ENCODE measurements at regions not wholly inside any gene's neighbourhood (a gene's known extent, or its start where the extent isn't known, plus 50 kb on each side); places are given as distances from the start of the nearest gene placed in this dataset.
"Not testable (repeated sequence)": the region's sequence is repeated elsewhere in the genome, so short reads cannot be mapped to it uniquely, and the experiment has no call there.

DNA sequence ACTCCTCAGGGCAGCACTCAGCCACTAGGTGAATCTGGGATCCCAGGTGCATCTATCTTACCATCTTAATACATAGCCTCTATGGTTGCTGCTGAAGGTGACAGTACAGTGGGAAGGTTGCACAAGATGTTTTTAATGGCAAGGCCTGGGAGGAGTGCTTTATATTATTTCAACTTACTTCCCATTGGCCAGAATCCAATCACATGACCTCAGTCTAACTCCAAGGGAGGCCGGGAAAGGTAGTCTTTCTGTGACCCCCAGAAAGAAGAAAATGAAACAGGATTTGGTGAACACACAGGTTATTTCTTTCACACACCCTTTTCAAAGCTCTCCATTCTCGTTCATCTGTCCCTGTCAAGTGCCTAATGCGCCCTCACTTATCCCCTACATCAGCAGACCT, 189.1 kb upstream of the ATP6AP2 start:
- H3K9ac ChIP-seq (ENCODE audit: low read depth in 2 of 2, low read length in 2 of 2): no peak overlapping the region
- DNase-seq: no peak
- TF ChIP-seq, protein P1, sequence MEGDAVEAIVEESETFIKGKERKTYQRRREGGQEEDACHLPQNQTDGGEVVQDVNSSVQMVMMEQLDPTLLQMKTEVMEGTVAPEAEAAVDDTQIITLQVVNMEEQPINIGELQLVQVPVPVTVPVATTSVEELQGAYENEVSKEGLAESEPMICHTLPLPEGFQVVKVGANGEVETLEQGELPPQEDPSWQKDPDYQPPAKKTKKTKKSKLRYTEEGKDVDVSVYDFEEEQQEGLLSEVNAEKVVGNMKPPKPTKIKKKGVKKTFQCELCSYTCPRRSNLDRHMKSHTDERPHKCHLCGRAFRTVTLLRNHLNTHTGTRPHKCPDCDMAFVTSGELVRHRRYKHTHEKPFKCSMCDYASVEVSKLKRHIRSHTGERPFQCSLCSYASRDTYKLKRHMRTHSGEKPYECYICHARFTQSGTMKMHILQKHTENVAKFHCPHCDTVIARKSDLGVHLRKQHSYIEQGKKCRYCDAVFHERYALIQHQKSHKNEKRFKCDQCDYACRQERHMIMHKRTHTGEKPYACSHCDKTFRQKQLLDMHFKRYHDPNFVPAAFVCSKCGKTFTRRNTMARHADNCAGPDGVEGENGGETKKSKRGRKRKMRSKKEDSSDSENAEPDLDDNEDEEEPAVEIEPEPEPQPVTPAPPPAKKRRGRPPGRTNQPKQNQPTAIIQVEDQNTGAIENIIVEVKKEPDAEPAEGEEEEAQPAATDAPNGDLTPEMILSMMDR (IDR thresholded peaks at IDR 0.05): no peak
- intact Hi-C loops (cut with DNase I): no loop called here
- no peaks in the 10 kb centered on the region for H3K27me3 ChIP-seq
- H3K9me3 ChIP-seq: no peaks in the 10 kb centered on the region
- no peaks in the 10 kb centered on the region for H3K36me3 ChIP-seq
- H3K27ac ChIP-seq: no peak overlapping the region
- H3K4me3 ChIP-seq: no peak overlapping the region
- H3K4me1 ChIP-seq: no peaks in the 10 kb centered on the region

DNA sequence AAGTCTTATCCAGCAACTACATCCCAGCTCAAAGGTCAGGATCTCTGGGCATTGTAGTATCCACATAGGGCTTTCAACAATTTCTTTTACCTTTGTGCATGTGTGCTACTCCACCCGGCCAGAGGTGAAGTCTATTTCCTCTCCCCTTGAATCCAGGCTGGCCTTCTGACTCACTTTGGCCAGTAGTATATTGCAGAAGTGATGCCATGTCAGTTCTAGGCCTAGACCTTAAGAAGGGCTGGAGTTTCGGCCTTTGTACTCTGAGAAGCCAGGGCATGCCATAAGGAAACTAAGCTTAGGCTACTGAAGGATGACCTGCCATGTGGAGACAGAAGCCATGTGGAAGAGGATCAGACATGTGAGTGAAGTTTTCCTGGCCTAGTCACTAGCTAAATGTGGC, 191.2 kb upstream of the ATP6AP2 start:
- H3K9ac ChIP-seq (ENCODE audit: low read depth in 2 of 2, low read length in 2 of 2): no peak overlapping the region
- DNase-seq: no peak

DNA sequence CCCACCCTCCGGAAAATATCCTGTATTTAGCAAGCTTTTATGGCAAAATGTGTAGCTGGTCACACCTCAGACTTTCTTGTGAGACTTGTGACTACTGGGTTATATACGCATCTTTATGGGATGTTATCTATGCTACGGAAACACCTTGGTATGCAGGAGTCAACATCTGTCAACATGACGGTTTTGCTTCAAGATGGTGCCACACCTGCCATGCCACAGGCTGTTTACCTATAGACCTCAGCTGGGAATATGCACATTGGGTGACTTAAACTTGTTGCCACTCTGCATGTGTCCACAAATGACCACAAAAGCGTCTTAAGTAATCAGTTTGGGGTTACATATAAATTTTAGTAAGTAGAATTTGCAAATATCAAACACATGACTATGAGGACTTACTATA, 192.3 kb upstream of the ATP6AP2 start:
- no peaks in the 10 kb centered on the region for H3K4me1 ChIP-seq
- TF ChIP-seq, protein P1 (IDR thresholded peaks at IDR 0.05): no peak
- no peak for DNase-seq
- H3K27me3 ChIP-seq: no peaks in the 10 kb centered on the region
- no peaks in the 10 kb centered on the region for H3K9me3 ChIP-seq
- intact Hi-C loops (cut with DNase I): no loop called here
- no peak overlapping the region for H3K4me3 ChIP-seq
- H3K9ac ChIP-seq (ENCODE audit: low read depth in 2 of 2, low read length in 2 of 2): no peak overlapping the region
- no peaks in the 10 kb centered on the region for H3K36me3 ChIP-seq
- no peak overlapping the region for H3K27ac ChIP-seq

More for the DNA sequence above, 191.2 kb upstream of the ATP6AP2 start:
- Histone ChIP-seq H3K27me3 (no peaks in the 10 kb centered on the region), H3K36me3 (no peaks in the 10 kb centered on the region), H3K4me3 (no peak overlapping the region), H3K27ac (no peak overlapping the region), H3K9me3 (no peaks in the 10 kb centered on the region), H3K4me1 (no peaks in the 10 kb centered on the region)
- TF ChIP-seq, protein P1 (IDR thresholded peaks at IDR 0.05): no peak
- intact Hi-C loops (cut with DNase I): no loop called here

DNA sequence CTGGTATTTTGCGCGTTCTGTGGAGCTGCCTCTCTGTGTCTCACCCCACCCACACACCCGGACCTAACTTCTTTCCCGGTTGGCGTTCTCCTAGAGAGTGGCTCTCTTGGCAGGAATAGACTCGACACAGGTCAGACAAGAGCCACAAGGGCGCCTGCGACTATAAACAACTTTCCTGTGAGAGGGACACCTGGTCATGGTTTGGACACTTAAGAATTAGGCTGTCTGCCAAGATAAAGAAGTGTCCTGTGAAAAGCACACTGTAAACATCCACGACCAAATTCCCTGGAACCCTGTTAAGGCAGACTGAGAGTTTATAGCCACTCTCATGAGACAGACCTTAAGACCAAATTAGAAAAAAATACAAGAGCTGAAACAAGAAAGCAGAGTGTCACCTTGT, 192.9 kb upstream of the ATP6AP2 start:
- H3K27me3 ChIP-seq; DNase-seq; intact Hi-C loops (cut with DNase I): not testable (repeated sequence)

DNA sequence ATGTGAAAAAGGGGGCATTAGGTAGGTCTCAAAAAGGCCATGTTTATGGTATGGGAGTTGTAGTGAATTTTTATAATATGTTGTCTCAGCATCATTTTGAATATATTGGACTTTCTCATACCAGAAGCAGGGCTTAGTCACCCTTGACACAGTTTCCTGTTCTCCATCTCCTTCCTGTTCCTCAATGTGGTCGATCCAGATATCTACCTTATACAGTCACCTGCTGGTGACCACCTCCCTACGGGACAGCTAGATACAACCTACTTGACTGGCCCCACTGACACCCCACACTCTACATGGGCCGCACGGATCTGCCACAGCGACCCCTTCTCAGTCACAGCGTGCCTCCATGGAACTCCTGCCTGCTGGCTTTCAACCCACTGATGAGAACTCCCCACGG, 193.5 kb upstream of the ATP6AP2 start:
- intact Hi-C loops (cut with DNase I): not testable (repeated sequence)

More for the DNA sequence above, 192.9 kb upstream of the ATP6AP2 start:
- not testable (repeated sequence) for H3K9ac ChIP-seq (ENCODE audit: low read depth in 2 of 2, low read length in 2 of 2); H3K27ac ChIP-seq; H3K4me3 ChIP-seq; H3K36me3 ChIP-seq; H3K4me1 ChIP-seq; H3K9me3 ChIP-seq

DNA sequence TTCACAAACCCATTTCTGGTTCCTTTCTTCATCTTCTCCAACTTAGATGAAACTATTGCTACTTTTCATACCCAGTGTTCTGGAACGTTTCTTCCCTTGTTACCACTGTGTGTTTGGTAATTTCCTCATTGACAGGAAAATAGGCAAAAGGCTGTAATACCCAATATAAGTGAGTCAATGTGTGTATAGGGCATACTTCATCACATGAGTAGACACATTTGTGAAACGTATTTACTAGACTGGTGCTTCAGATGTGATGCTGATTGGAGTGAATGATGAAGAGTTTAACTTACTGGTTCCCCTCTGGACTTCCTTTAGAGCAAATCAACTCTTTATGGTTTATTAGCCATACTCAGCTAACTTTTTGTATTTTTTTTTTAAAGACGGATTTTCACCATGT, 195.1 kb upstream of the ATP6AP2 start:
- no peak overlapping the region for H3K27ac ChIP-seq
- intact Hi-C loops (cut with DNase I): no loop called here
- no peaks in the 10 kb centered on the region for H3K27me3 ChIP-seq
- H3K4me3 ChIP-seq: no peak overlapping the region
- no peaks in the 10 kb centered on the region for H3K9me3 ChIP-seq
- no peak overlapping the region for H3K9ac ChIP-seq (ENCODE audit: low read depth in 2 of 2, low read length in 2 of 2)
- no peak for DNase-seq
- H3K4me1 ChIP-seq: no peaks in the 10 kb centered on the region
- no peaks in the 10 kb centered on the region for H3K36me3 ChIP-seq
- TF ChIP-seq, protein P1 (IDR thresholded peaks at IDR 0.05): no peak

More for the DNA sequence above, 193.5 kb upstream of the ATP6AP2 start:
- H3K27me3 ChIP-seq; H3K9ac ChIP-seq (ENCODE audit: low read depth in 2 of 2, low read length in 2 of 2); H3K36me3 ChIP-seq; H3K27ac ChIP-seq; H3K9me3 ChIP-seq; H3K4me3 ChIP-seq; H3K4me1 ChIP-seq; DNase-seq: not testable (repeated sequence)

DNA sequence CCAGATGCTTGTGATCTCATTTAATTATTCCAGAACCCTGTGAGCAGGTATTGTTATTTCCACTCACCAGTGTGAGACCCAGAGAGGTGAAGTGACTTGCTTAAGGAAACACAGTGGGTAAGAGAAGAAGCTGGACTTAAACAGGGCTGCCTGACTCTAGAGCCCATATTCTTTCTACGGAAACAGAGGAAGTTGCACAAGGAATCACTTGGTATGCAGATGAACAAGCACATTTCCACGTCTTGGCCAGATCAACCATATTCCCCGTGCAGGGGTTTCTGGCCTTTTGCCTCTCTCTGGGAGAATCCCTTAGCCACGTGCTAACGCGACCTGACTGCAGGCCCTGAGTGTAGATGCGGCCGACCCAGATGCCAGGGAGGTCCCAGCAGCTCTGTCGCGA, 195.5 kb upstream of the ATP6AP2 start:
- Histone ChIP-seq H3K4me3 (no peak overlapping the region), H3K4me1 (no peaks in the 10 kb centered on the region), H3K9me3 (no peaks in the 10 kb centered on the region), H3K27ac (no peak overlapping the region), H3K27me3 (no peaks in the 10 kb centered on the region), H3K36me3 (no peaks in the 10 kb centered on the region), H3K9ac (ENCODE audit: low read depth in 2 of 2, low read length in 2 of 2) (no peak overlapping the region)
- TF ChIP-seq, protein P1 (IDR thresholded peaks at IDR 0.05): no peak
- intact Hi-C loops (cut with DNase I): no loop called here
- no peak for DNase-seq
